IMR-90 (cell line): ENCODE measurements at regions not wholly inside any gene's neighbourhood (a gene's known extent, or its start where the extent isn't known, plus 50 kb on each side); places are given as distances from the start of the nearest gene placed in this dataset.

Experiments used
- ATAC-seq: fragments of 200-7000 bp; cut with Tn5 transposase; 2 replicates; pipeline ENCODE4 v1.9.1; 2020; ENCODE audit warnings: low read depth, mild to moderate bottlenecking, moderate library complexity
- BruUV-seq: library from RNA; stranded (reverse); fragments of 400-500 nt; replicated peaks from 2 replicates; lab custom pipeline; 2021; lab: Mats Ljungman, UMichigan
- CTCF ChIA-PET: fragments of 300-600 bp; formaldehyde crosslinking; extraction: SDS; loops from one replicate; lab custom pipeline; 2021; ENCODE audit warnings: antibody characterized with exemption; lab: Yijun Ruan, JAX
- POLR2A ChIA-PET: fragments of 300-600 bp; sonication (Branson Sonifier 250); formaldehyde crosslinking; loops from one replicate; lab custom pipeline; 2022; ENCODE audit warnings: antibody characterized with exemption; ENCODE audit not compliant: unreplicated experiment; lab: Charles Lee
- DNase-seq: peaks from one replicate; pipeline ENCODE4 v3.0.0; 2013
- H2AFZ ChIP-seq: replicated peaks from 2 replicates; pipeline ENCODE3; 2013; ENCODE audit warnings: low read length, mild to moderate bottlenecking; ENCODE audit not compliant: poor library complexity
- H2AK5ac ChIP-seq: 2 replicates; pipeline ENCODE4 v1.6.1; 2013; ENCODE audit warnings: low read depth, low read length, inconsistent platforms
- H2AK9ac ChIP-seq: replicated peaks from 2 replicates; pipeline ENCODE3; 2013; ENCODE audit warnings: mild to moderate bottlenecking, low read depth, low read length, moderate library complexity; ENCODE audit not compliant: poor library complexity
- H2BK120ac ChIP-seq: 2 replicates; pipeline ENCODE4 v1.6.1; 2013; ENCODE audit warnings: low read depth, low read length, inconsistent platforms
- H2BK15ac ChIP-seq: 3 replicates; pipeline ENCODE4 v1.6.1; 2013; ENCODE audit warnings: low read depth, low read length, inconsistent platforms
- H2BK20ac ChIP-seq: 2 replicates; pipeline ENCODE4 v1.6.1; 2013; ENCODE audit warnings: low read depth, mild to moderate bottlenecking, inconsistent platforms, low read length, moderate library complexity
- H2BK5ac ChIP-seq: 2 replicates; pipeline ENCODE4 v1.6.1; 2013; ENCODE audit warnings: mild to moderate bottlenecking, low read depth, low read length, inconsistent platforms; ENCODE audit not compliant: poor library complexity, severe bottlenecking
- H3K14ac ChIP-seq: replicated peaks from 2 replicates; pipeline ENCODE4 v1.6.1; 2013; ENCODE audit warnings: low read depth, low read length, inconsistent platforms
- H3K18ac ChIP-seq: 2 replicates; pipeline ENCODE4 v1.6.1; 2013; ENCODE audit warnings: low read depth, low read length, control low read depth
- H3K23ac ChIP-seq: 2 replicates; pipeline ENCODE4 v1.6.1; 2013; ENCODE audit warnings: low read depth, low read length, inconsistent platforms
- H3K27ac ChIP-seq: 2 replicates; pipeline ENCODE4 v1.5.1; 2013; ENCODE audit warnings: mild to moderate bottlenecking, control low read depth, low read length; ENCODE audit not compliant: insufficient read depth
- H3K27me3 ChIP-seq: 2 replicates; pipeline ENCODE4 v1.6.1; 2013; ENCODE audit warnings: low read length; ENCODE audit not compliant: control insufficient read depth, insufficient read depth
- H3K36me3 ChIP-seq: 2 replicates; pipeline ENCODE4 v1.6.1; 2013; ENCODE audit warnings: low read length, mixed read lengths; ENCODE audit not compliant: control insufficient read depth, insufficient read depth
- H3K4ac ChIP-seq: 2 replicates; pipeline ENCODE4 v1.6.1; 2013; ENCODE audit warnings: low read depth, low read length, inconsistent platforms
- H3K4me1 ChIP-seq: 2 replicates; pipeline ENCODE4 v1.6.1; 2013; ENCODE audit warnings: low read length, mixed read lengths; ENCODE audit not compliant: control insufficient read depth, insufficient read depth
- H3K4me2 ChIP-seq: 2 replicates; pipeline ENCODE4 v1.6.1; 2013; ENCODE audit warnings: low read depth, mild to moderate bottlenecking, control low read depth, low read length, moderate library complexity
- H3K4me3 ChIP-seq: 2 replicates; pipeline ENCODE4 v1.5.1; 2013; ENCODE audit warnings: low read depth, mild to moderate bottlenecking, control low read depth, low read length, moderate library complexity; ENCODE audit not compliant: insufficient read depth
- H3K56ac ChIP-seq: 2 replicates; pipeline ENCODE4 v1.6.1; 2013; ENCODE audit warnings: low read length, inconsistent platforms; ENCODE audit not compliant: insufficient read depth; ENCODE audit errors: extremely low read depth
- H3K79me1 ChIP-seq, 2 experiments: 2 replicates each; pipeline ENCODE4 v1.6.1; 2013; ENCODE audit warnings: low read length in 2 of 2, inconsistent platforms in 1 of 2, low read depth in 1 of 2
- H3K9ac ChIP-seq: 2 replicates; pipeline ENCODE4 v1.6.1; 2013; ENCODE audit warnings: low read depth, low read length, control low read depth
- H3K9me1 ChIP-seq: 2 replicates; pipeline ENCODE4 v1.6.1; 2013; ENCODE audit warnings: low read length, inconsistent platforms; ENCODE audit not compliant: insufficient read depth
- H3K9me3 ChIP-seq: 2 replicates; pipeline ENCODE4 v1.6.1; 2013; ENCODE audit warnings: low read length; ENCODE audit not compliant: control insufficient read depth, insufficient read depth
- H4K20me1 ChIP-seq: 2 replicates; pipeline ENCODE4 v1.6.1; 2013; ENCODE audit warnings: low read length, inconsistent platforms; ENCODE audit not compliant: insufficient read depth
- H4K5ac ChIP-seq: 2 replicates; pipeline ENCODE4 v1.6.1; 2013; ENCODE audit warnings: mild to moderate bottlenecking, low read depth, low read length, control low read depth
- H4K8ac ChIP-seq, 2 experiments: 2 replicates each; pipeline ENCODE4 v1.6.1; 2013; ENCODE audit warnings: low read depth in 2 of 2, low read length in 2 of 2, control low read depth in 1 of 2, inconsistent platforms in 1 of 2
- H4K91ac ChIP-seq: 2 replicates; pipeline ENCODE4 v1.6.1; 2013; ENCODE audit warnings: low read depth, low read length, inconsistent platforms; ENCODE audit not compliant: insufficient read depth
- CEBPB ChIP-seq: IDR thresholded peaks from 2 replicates; pipeline ENCODE4 v1.6.1; 2012; ENCODE audit warnings: low read depth, low read length, improper control_type of control experiment
- CTCF ChIP-seq: conservative IDR thresholded peaks from 2 replicates; pipeline ENCODE4 v1.5.1; 2012; ENCODE audit warnings: mild to moderate bottlenecking, low read depth, low read length, improper control_type of control experiment
- MAZ ChIP-seq: IDR thresholded peaks from 2 replicates; pipeline ENCODE4 v1.6.1; 2012; ENCODE audit warnings: low read depth, mild to moderate bottlenecking, low read length, improper control_type of control experiment, moderate library complexity, borderline replicate concordance
- SMC3 ChIP-seq: fragments of 150-350 bp; IDR thresholded peaks from 2 replicates; pipeline ENCODE4 v1.6.1; 2016; ENCODE audit warnings: low read depth, mild to moderate bottlenecking, antibody characterized with exemption, low read length, moderate library complexity
- WGBS, 2 experiments: methylation state at CpG; one replicate each; pipeline versions ENCODE4 v1.1.5 to v1.1.7; 2013; ENCODE audit warnings: missing lambda C conversion rate in 2 of 2; ENCODE audit not compliant: insufficient read length in 1 of 2; ENCODE audit errors: extremely low coverage in 2 of 2; 5-methylcytosine and 5-hydroxymethylcytosine counted together
- dilution Hi-C: fragments of 300-500 bp; cut with HindIII; formaldehyde crosslinking; loops from one replicate; pipeline ENCODE4 v1.14.3; 2018; ENCODE audit warnings: low sequenced_read_pairs; ENCODE audit not compliant: unreplicated experiment
- in situ Hi-C: fragments of 300-500 bp; cut with MboI; formaldehyde crosslinking; loops from 3 replicates; pipeline ENCODE4 v1.14.3; 2019; ENCODE audit warnings: low sequenced_read_pairs, inconsistent platforms, mixed read lengths
- intact Hi-C: fragments of 100-400 bp; cut with micrococcal nuclease; formaldehyde crosslinking; loops from 2 replicates; pipeline ENCODE4 v1.10.0; 2022
- TF ChIP-seq, protein P1 (sequence below): fragments of 150-350 bp; IDR thresholded peaks from 2 replicates; pipeline ENCODE4 v1.6.1; 2016; ENCODE audit warnings: low read depth, mild to moderate bottlenecking, low read length, moderate library complexity, borderline replicate concordance

GRCh38 chr9:3608011-3608410, 82.2 kb upstream of the RFX3 start:
- Histone ChIP-seq H4K91ac (no peak overlapping the region), H3K4me3 (no peak overlapping the region), H3K27me3 (no peaks in the 10 kb centered on the region; the same call in 1 of the 2 replicates), H3K9me3 (no peaks in the 10 kb centered on the region), H3K27ac (no peak overlapping the region), H4K8ac (no peak overlapping the region), H3K4me2 (no peak overlapping the region), H3K14ac (no peak overlapping the region), H2BK120ac (no peak overlapping the region), H3K79me1 (no peaks in the 10 kb centered on the region), H2AFZ (no peak overlapping the region), H3K4ac (no peak overlapping the region), H2BK20ac (no peak overlapping the region), H2BK15ac (no peak overlapping the region), H2BK5ac (no peak overlapping the region), H3K4me1 (no peaks in the 10 kb centered on the region), H4K5ac (no peak overlapping the region), H3K36me3 (no peaks in the 10 kb centered on the region), H3K18ac (no peak overlapping the region), H3K9me1 (no peaks in the 10 kb centered on the region), H2AK9ac (no peak overlapping the region), H4K20me1 (no peaks in the 10 kb centered on the region), H3K23ac (no peak overlapping the region), H3K56ac (no peak overlapping the region), H3K9ac (no peak overlapping the region), H2AK5ac (no peak overlapping the region)
- in situ Hi-C loops, result no loop called here
- WGBS, 2 experiments, result no CpG with 5 or more reads among the region's 5 CpGs
- ChIA-PET CTCF (no interaction called here), POLR2A (no interaction called here)
- intact Hi-C loops, result loop anchor here (10.0 kb wide), 1 partner anchor 63 kb away; no protein-coding TSS in a partner anchor
- TF ChIP-seq, protein P1, sequence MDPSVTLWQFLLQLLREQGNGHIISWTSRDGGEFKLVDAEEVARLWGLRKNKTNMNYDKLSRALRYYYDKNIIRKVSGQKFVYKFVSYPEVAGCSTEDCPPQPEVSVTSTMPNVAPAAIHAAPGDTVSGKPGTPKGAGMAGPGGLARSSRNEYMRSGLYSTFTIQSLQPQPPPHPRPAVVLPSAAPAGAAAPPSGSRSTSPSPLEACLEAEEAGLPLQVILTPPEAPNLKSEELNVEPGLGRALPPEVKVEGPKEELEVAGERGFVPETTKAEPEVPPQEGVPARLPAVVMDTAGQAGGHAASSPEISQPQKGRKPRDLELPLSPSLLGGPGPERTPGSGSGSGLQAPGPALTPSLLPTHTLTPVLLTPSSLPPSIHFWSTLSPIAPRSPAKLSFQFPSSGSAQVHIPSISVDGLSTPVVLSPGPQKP, result no peak
- TF ChIP-seq CTCF (no peak), SMC3 (no peak), CEBPB (no peak), MAZ (no peak)
- dilution Hi-C loops, result no loop called here
- ATAC-seq, result no peak
- BruUV-seq, result no TSS peak
- DNase-seq, result no peak
